ENCODE measurements at regions not wholly inside any gene's neighbourhood (a gene's known extent, or its start where the extent isn't known, plus 50 kb on each side); places are given as distances from the start of the nearest gene placed in this dataset.

GRCh38 chr1:69058454-69058853, 509.3 kb upstream of the LRRC7 start:
- TF ChIP-seq, protein P1, sequence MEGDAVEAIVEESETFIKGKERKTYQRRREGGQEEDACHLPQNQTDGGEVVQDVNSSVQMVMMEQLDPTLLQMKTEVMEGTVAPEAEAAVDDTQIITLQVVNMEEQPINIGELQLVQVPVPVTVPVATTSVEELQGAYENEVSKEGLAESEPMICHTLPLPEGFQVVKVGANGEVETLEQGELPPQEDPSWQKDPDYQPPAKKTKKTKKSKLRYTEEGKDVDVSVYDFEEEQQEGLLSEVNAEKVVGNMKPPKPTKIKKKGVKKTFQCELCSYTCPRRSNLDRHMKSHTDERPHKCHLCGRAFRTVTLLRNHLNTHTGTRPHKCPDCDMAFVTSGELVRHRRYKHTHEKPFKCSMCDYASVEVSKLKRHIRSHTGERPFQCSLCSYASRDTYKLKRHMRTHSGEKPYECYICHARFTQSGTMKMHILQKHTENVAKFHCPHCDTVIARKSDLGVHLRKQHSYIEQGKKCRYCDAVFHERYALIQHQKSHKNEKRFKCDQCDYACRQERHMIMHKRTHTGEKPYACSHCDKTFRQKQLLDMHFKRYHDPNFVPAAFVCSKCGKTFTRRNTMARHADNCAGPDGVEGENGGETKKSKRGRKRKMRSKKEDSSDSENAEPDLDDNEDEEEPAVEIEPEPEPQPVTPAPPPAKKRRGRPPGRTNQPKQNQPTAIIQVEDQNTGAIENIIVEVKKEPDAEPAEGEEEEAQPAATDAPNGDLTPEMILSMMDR (IDR thresholded peaks at IDR 0.05; ENCODE audit: low read depth, low read length): no peak
- DNase-seq (ENCODE audit: extremely low read depth, low read depth): no peak

DNA sequence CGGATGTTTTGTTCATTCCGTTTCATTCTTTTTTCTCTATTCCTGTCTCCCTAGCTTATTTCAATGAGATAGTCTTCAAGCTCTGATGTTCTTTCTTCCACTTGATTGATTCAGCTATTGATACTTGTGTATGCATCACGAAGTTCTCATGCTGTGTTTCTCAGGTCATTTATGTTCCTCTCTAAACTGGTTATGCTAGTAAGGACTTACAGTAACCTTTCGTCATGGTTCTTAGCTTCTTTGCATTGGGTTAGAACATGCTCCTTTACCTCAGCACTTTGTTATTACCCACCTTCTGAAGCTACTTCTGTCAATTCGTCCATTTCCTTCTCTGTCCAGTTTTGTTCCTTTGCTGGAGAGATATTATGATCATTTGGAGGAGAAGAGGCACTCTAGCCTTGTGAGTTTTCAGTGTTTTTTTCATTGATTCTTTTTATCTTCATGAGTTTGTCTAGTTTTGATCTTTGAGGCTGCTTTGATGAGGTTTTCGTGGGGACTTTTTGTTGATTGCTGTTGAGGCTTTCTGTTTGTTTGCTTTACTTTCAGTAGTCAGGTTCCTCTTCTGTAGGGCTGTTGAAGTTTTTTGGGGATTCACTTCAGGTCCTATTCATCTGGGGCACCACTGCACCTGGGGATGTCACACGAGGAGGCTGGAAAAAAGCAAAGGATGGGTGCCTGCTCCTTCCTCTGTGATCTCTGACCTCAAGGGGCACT, 496.9 kb upstream of the LRRC7 start:
- TF ChIP-seq, protein P1 (IDR thresholded peaks at IDR 0.05; ENCODE audit: low read depth, low read length): no peak
- DNase-seq (ENCODE audit: extremely low read depth, low read depth): no peak

- no peak for DNase-seq (ENCODE audit: extremely low read depth, low read depth)
- TF ChIP-seq, protein P1 (IDR thresholded peaks at IDR 0.05; ENCODE audit: low read depth, low read length): no peak
Measured at GRCh38 chr1:69073176-69073575, 494.5 kb upstream of the LRRC7 start.

DNA sequence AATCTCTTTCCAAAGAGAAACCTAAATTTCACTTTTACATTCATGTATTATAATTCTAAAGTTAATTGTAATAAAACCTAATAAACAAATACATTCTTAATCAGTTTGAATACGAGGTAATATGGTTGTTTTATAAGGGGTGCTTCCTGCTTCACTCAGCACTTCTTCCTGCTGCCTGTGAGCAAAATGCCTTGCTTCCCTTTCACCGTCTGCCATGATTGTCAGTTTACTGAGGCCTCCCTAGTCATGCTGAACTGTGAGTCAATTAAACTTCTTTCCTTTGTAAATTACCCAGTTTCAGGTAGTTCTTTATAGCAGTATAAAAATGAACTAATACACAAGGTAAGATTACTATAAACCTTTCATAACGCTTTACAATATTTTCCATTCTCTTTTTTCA, 491.1 kb upstream of the LRRC7 start:
- TF ChIP-seq, protein P1 (IDR thresholded peaks at IDR 0.05; ENCODE audit: low read depth, low read length): no peak
- DNase-seq (ENCODE audit: extremely low read depth, low read depth): no peak

DNA sequence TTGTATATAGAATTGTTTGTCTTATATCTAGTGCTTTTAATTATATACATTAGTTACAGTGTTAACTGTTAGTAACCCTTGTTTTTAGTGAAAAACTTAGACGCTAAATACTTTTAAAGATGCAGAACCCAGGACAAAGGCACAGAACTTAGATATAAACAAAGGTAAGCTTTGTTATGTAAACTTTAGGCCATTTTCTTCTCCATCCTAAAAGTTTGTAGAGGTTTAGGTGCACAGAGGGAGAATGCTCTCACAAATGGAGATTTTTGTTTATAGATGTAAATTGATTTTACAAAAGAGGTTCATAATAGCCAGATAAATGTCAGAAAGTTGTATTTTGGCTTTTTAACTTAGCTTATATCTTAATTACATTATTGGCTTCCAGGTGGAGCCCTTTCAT, 490.5 kb upstream of the LRRC7 start:
- TF ChIP-seq, protein P1 (IDR thresholded peaks at IDR 0.05; ENCODE audit: low read depth, low read length): no peak
- no peak for DNase-seq (ENCODE audit: extremely low read depth, low read depth)

- TF ChIP-seq, protein P1 (IDR thresholded peaks at IDR 0.05; ENCODE audit: low read depth, low read length): no peak
- no peak for DNase-seq (ENCODE audit: extremely low read depth, low read depth)
Measured at GRCh38 chr1:69077633-69078032, 490.1 kb upstream of the LRRC7 start.

DNA sequence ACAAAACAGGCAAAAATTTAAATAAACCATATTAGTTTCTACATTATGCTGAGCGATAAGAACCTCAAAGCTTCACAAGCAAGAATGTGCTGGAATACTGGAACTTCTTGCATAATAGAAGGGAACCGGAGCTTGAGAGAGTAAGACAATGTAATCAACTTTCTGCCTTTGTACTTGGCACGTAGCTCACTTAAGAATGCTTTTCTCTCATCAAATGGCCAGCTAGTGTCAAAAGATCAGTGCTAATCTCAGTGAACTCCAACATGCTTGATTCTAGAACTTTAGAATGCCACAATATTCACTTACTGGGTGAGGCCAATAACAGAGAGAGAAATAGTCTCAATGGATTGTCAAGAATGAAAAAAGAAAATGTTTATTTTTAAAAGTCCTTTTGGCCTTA, 486.1 kb upstream of the LRRC7 start:
- TF ChIP-seq, protein P1 (IDR thresholded peaks at IDR 0.05; ENCODE audit: low read depth, low read length): no peak
- no peak for DNase-seq (ENCODE audit: extremely low read depth, low read depth)

All from AG09319 (cell line).